Adrenal gland (tissue), 5 donors: ENCODE measurements at regions not wholly inside any gene's neighbourhood (a gene's known extent, or its start where the extent isn't known, plus 50 kb on each side); places are given as distances from the start of the nearest gene placed in this dataset.

Source experiments
- POLR2A ChIP-seq, 2 donors: fragments of 450-650 bp; IDR thresholded peaks; one replicate each; pipeline ENCODE4 v1.6.1; 2017; ENCODE audit warnings: antibody characterized with exemption in 2 of 2, mild to moderate bottlenecking in 2 of 2, moderate library complexity in 1 of 2
- TF ChIP-seq, protein P1 (sequence below), 6 experiments: fragments of 450-650 bp in 4 of 6; fragments of 200-600 bp in 2 of 6; sonication (generic) in 1 of 6; IDR thresholded peaks; 1 replicate in 5 of 6; 2 replicates in 1 of 6; pipeline versions ENCODE4 v1.5.1 to v1.8.0; 2016 to 2021; ENCODE audit warnings: antibody characterized with exemption in 6 of 6, mild to moderate bottlenecking in 2 of 6, moderate library complexity in 1 of 6
- donor health status: DM: no; HTN: no; CAD: no.

DNA sequence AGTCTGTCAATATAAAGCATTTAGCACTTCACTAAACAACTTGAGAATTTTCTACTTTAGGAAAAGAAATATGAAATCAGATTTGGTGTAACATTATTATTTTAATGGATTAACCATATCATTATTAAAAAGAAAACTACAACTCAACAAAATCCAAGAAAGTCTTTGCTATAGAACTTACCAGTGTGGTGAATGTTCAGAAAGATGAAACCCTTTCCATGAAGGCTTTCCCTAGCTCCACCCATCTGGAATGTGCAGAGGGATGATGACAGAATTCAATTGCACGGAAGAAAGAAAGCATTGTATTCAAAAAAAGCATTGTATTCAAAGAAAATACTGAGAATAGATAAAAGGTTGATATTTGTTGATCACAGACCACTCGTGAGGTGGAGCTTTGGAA is 328.6 kb upstream of the NUDT12 start:
- TF ChIP-seq, protein P1, sequence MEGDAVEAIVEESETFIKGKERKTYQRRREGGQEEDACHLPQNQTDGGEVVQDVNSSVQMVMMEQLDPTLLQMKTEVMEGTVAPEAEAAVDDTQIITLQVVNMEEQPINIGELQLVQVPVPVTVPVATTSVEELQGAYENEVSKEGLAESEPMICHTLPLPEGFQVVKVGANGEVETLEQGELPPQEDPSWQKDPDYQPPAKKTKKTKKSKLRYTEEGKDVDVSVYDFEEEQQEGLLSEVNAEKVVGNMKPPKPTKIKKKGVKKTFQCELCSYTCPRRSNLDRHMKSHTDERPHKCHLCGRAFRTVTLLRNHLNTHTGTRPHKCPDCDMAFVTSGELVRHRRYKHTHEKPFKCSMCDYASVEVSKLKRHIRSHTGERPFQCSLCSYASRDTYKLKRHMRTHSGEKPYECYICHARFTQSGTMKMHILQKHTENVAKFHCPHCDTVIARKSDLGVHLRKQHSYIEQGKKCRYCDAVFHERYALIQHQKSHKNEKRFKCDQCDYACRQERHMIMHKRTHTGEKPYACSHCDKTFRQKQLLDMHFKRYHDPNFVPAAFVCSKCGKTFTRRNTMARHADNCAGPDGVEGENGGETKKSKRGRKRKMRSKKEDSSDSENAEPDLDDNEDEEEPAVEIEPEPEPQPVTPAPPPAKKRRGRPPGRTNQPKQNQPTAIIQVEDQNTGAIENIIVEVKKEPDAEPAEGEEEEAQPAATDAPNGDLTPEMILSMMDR (IDR thresholded peaks at IDR 0.05) = no peak
- no peak for TF ChIP-seq POLR2A (IDR thresholded peaks at IDR 0.05)
